ENCODE measurements at regions not wholly inside any gene's neighbourhood (a gene's known extent, or its start where the extent isn't known, plus 50 kb on each side); places are given as distances from the start of the nearest gene placed in this dataset.
"Not testable (repeated sequence)": the region's sequence is repeated elsewhere in the genome, so short reads cannot be mapped to it uniquely, and the experiment has no call there.

DNA sequence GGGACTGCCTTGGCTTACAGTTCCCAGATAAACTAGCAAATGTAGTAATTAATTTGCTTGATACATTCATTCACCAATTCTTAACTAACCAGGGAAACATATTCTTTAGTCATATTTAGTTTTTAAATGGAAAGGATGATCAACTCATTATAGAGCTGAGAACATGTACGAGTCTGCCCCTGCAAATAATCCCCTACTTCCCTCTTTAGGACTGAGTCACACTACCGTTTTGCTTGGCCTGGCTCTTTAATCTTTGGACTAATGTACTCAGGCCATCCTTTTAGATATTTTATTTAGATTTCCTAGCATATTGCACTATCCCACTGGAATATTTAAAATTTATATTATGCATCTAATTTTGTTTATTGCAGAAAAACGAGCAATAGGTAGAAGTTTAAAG, 105.5 kb upstream of the LCORL start:
- TF ChIP-seq, protein P1, sequence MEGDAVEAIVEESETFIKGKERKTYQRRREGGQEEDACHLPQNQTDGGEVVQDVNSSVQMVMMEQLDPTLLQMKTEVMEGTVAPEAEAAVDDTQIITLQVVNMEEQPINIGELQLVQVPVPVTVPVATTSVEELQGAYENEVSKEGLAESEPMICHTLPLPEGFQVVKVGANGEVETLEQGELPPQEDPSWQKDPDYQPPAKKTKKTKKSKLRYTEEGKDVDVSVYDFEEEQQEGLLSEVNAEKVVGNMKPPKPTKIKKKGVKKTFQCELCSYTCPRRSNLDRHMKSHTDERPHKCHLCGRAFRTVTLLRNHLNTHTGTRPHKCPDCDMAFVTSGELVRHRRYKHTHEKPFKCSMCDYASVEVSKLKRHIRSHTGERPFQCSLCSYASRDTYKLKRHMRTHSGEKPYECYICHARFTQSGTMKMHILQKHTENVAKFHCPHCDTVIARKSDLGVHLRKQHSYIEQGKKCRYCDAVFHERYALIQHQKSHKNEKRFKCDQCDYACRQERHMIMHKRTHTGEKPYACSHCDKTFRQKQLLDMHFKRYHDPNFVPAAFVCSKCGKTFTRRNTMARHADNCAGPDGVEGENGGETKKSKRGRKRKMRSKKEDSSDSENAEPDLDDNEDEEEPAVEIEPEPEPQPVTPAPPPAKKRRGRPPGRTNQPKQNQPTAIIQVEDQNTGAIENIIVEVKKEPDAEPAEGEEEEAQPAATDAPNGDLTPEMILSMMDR (IDR thresholded peaks at IDR 0.05): no peak
- Histone ChIP-seq H3K9me3 (no peaks in the 10 kb centered on the region), H3K27ac (no peak overlapping the region), H3K4me1 (ENCODE audit: control insufficient read depth in 1 of 2, low read depth in 2 of 2) (no peaks in the 10 kb centered on the region), H3K4me3 (no peak overlapping the region), H3K36me3 (no peaks in the 10 kb centered on the region), H3K27me3 (replicated peaks; ENCODE audit: insufficient read depth) (no peaks in the 10 kb centered on the region)
- DNase-seq (ENCODE audit: low spot score): no peak
- ATAC-seq (ENCODE audit: insufficient number of reproducible peaks, low FRiP score, low read depth): no peak

DNA sequence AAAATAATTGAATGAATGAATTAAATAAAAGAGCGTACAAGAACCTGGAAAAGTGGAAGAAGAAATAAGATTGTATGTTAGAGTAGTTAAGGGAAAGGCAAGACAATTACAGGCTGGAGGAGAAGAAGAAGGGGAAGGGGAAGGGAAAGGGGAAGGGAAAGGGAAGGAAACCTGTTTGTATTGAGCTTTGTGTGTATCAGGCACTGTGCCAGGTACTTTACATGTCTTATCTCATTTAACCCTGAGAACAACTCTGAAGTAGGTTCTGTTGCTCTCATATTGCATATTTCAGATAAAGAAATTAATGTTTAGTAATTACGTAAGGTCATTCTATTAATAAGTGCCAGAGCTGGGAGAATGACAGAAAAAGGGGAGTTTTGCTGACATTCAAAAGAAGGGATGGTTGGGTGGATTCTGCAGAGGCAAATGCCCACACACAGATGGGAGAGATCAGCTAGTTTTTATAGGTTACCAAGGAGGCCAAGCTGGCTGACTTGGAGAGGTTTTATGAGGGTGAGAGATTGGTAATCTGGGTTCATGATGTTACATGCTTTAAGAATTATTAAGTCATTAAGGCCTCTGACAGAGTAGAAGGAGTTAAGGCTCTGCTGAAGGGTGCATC, 92.3 kb upstream of the LCORL start:
- ATAC-seq (ENCODE audit: insufficient number of reproducible peaks, low FRiP score, low read depth) (no peak), DNase-seq (ENCODE audit: low spot score) (no peak)
- TF ChIP-seq, protein P1 (IDR thresholded peaks at IDR 0.05): no peak
- Histone ChIP-seq H3K36me3 (no peaks in the 10 kb centered on the region), H3K27me3 (replicated peaks; ENCODE audit: insufficient read depth) (no peaks in the 10 kb centered on the region), H3K27ac (no peak overlapping the region), H3K4me3 (no peak overlapping the region), H3K4me1 (ENCODE audit: control insufficient read depth in 1 of 2, low read depth in 2 of 2) (no peaks in the 10 kb centered on the region), H3K9me3 (no peaks in the 10 kb centered on the region)

DNA sequence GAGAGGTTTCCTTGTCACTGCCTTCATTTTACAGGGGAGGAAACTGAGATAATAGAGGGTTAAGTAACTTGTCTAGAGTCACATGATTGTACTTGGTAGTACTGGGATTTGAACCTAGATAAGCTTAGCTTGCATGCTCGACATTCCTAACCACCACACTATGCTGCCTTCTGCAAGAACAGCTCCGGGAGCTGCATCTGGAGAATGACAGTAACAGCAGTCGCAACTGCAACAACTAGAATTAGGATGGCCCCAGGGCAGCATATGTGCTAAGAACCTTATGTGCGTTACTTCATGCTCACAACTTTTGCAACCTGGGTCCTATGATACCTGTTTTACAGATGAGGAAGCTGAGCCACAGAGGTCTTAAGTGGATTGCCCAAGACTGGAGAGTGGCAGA, 89.5 kb upstream of the LCORL start:
- no peaks in the 10 kb centered on the region for H3K36me3 ChIP-seq
- TF ChIP-seq, protein P1 (IDR thresholded peaks at IDR 0.05): no peak
- no peak for DNase-seq (ENCODE audit: low spot score)
- no peak overlapping the region for H3K27ac ChIP-seq
- H3K9me3 ChIP-seq: no peaks in the 10 kb centered on the region
- no peaks in the 10 kb centered on the region for H3K4me1 ChIP-seq (ENCODE audit: control insufficient read depth in 1 of 2, low read depth in 2 of 2)
- no peaks in the 10 kb centered on the region for H3K27me3 ChIP-seq (replicated peaks; ENCODE audit: insufficient read depth)
- no peak for ATAC-seq (ENCODE audit: insufficient number of reproducible peaks, low FRiP score, low read depth)
- H3K4me3 ChIP-seq: no peak overlapping the region

DNA sequence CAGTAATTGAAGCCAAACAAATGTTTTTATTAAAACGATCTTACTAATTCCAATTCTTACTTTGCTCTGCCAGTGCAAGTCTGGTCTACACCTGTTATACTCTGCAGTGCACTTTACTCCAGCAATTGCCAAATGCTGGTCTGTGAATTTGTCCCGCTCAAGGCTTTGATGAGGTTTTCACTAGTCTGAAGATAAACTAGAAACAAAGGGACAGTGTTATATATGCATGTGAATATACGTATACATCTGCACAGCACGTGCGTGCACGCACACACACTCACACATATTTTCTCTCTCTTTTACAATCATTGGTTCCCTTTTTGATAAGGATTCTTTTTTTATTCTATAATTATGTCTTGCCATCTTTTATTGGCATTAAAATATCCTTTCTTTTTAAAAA, 88.5 kb upstream of the LCORL start:
- H3K27ac ChIP-seq: no peak overlapping the region
- H3K4me1 ChIP-seq (ENCODE audit: control insufficient read depth in 1 of 2, low read depth in 2 of 2): no peaks in the 10 kb centered on the region
- H3K9me3 ChIP-seq: no peaks in the 10 kb centered on the region
- ATAC-seq (ENCODE audit: insufficient number of reproducible peaks, low FRiP score, low read depth): no peak
- no peaks in the 10 kb centered on the region for H3K27me3 ChIP-seq (replicated peaks; ENCODE audit: insufficient read depth)
- TF ChIP-seq, protein P1 (IDR thresholded peaks at IDR 0.05): no peak
- DNase-seq (ENCODE audit: low spot score): no peak
- no peak overlapping the region for H3K4me3 ChIP-seq
- H3K36me3 ChIP-seq: no peaks in the 10 kb centered on the region

DNA sequence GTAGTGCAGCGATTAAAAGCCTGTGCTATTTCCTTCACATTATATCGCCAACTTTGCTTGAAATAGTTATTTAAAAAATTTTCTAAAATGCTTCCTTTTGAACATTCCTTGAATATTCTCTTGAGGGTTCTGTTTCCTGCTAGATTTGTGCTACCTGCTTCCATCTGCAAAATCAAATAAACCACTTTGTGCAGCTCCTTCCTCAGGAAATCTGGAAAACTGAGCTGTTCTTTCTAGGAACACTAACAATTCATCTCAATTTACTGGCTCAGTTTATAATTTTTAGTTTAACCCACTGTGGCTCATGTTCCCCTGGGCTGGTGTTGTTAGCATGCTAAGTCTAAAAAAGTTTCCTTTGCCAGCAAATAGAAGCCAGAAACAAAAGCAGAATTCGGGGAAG, 88.1 kb upstream of the LCORL start:
- TF ChIP-seq, protein P1 (IDR thresholded peaks at IDR 0.05): no peak
- no peak overlapping the region for H3K27ac ChIP-seq
- ATAC-seq (ENCODE audit: insufficient number of reproducible peaks, low FRiP score, low read depth): no peak

DNA sequence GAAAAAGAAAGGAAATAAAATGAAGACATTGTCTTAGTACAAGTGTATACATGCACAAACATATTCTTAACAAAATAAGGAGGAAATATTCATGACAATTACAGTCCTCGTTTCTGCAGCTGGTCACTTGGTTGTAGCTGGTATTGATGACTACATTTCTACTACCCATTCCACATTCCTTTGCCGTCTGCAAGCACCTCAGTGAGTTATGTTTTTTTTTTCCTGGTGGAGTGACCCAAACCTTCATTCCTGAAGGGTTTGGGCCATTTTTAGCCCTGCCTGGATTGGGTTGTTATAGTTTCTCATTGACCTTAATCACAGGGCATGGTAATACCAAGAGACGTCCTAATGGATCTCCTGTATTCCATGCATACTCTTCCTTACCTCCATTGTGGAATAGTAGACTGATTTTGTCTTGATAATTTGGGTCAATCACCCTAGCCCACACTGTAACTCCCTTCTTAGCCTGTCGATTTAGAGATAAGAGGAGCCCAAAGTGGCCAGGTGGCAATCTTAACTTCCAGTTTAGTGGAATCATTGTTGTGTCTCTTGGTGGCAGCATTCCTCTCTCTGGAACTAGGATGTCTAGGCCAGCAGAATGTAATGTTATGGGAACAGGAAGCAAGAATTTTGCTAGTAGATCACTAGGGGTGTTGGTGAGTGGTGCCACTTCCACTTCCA, 86.4 kb upstream of the LCORL start:
- not testable (repeated sequence) for H3K4me1 ChIP-seq (ENCODE audit: control insufficient read depth in 1 of 2, low read depth in 2 of 2); H3K27me3 ChIP-seq (replicated peaks; ENCODE audit: insufficient read depth); H3K9me3 ChIP-seq; ATAC-seq (ENCODE audit: insufficient number of reproducible peaks, low FRiP score, low read depth); DNase-seq (ENCODE audit: low spot score); H3K36me3 ChIP-seq; H3K4me3 ChIP-seq; H3K27ac ChIP-seq

More for the DNA sequence above, 88.1 kb upstream of the LCORL start:
- DNase-seq (ENCODE audit: low spot score): no peak
- no peaks in the 10 kb centered on the region for H3K27me3 ChIP-seq (replicated peaks; ENCODE audit: insufficient read depth)
- H3K9me3 ChIP-seq: no peaks in the 10 kb centered on the region
- H3K4me3 ChIP-seq: no peak overlapping the region
- no peaks in the 10 kb centered on the region for H3K36me3 ChIP-seq
- H3K4me1 ChIP-seq (ENCODE audit: control insufficient read depth in 1 of 2, low read depth in 2 of 2): no peaks in the 10 kb centered on the region
